ENCODE measurements at regions not wholly inside any gene's neighbourhood (a gene's known extent, or its start where the extent isn't known, plus 50 kb on each side); places are given as distances from the start of the nearest gene placed in this dataset.

GRCh38 chr18:76668546-76668945 is 153.8 kb upstream of the ZNF236 start:
- no peak for TF ChIP-seq CTCF (tag by site-specific recombination; IDR thresholded peaks at IDR 0.05)
- TF ChIP-seq PRDM10 (tag by site-specific recombination; IDR thresholded peaks at IDR 0.05): no peak
- no peak for TF ChIP-seq ZNF76 (tag by site-specific recombination; IDR thresholded peaks at IDR 0.05; ENCODE audit: borderline replicate concordance, low read depth)
- no peak for TF ChIP-seq ZNF23 (tag by site-specific recombination; IDR thresholded peaks at IDR 0.05; ENCODE audit: borderline replicate concordance)
- TF ChIP-seq ZNF404 (tag by site-specific recombination; IDR thresholded peaks at IDR 0.05): no peak
- no peak for TF ChIP-seq REST (tag by site-specific recombination; IDR thresholded peaks at IDR 0.05)
- no peak for TF ChIP-seq ZFP41 (tag by site-specific recombination; IDR thresholded peaks at IDR 0.05; ENCODE audit: borderline replicate concordance)
- TF ChIP-seq TSHZ1 (tag by site-specific recombination; IDR thresholded peaks at IDR 0.05; ENCODE audit: borderline replicate concordance): no peak
- TF ChIP-seq ZNF335 (tag by site-specific recombination; conservative IDR thresholded peaks at IDR 0.05): no peak

Data from HEK293 (cell line).